ENCODE measurements at regions not wholly inside any gene's neighbourhood (a gene's known extent, or its start where the extent isn't known, plus 50 kb on each side); places are given as distances from the start of the nearest gene placed in this dataset.

DNA sequence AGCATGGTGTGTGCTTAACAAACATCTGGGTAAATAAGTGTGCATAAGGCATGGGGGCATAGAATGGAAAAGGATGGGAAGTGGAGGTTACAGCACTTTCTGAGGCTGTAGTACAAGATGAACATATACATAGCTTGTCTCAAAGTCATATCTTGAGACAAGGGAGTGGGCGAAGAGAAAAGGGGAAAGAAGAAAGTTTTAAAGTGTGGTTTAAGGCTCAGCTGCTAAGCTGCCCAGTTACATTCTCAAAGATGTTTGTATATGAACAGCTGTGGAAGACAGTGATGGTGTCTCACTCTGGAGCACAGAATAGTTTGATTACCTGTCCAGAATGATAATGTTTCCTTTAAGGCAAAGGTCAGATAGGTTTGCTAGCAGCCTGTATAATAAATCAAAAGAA, 61.9 kb upstream of the LANCL2 start:
- Histone ChIP-seq H3K79me2 (ENCODE audit: insufficient read depth) (no peaks in the 10 kb centered on the region), H3K9me2 (no peaks in the 10 kb centered on the region), H3K4me3 (ENCODE audit: low read depth in 2 of 2, low read length in 1 of 2) (no peak overlapping the region), H3K27ac (ENCODE audit: low read depth in 2 of 2, low read length in 1 of 2) (no peak overlapping the region), H3K4me2 (no peak overlapping the region), H3F3A (replicated peaks; ENCODE audit: insufficient read depth) (peaks cover 12% of the 10 kb centered on the region), H3K4me1 (ENCODE audit: control insufficient read depth in 1 of 2, insufficient read depth in 2 of 2, low read depth in 1 of 2, low read length in 1 of 2) (peaks cover 0 to 15% of the 10 kb centered on the region in 2 experiments; a peak in 2 of 4 replicates), H4K20me1 (ENCODE audit: insufficient read depth) (no peaks in the 10 kb centered on the region), H2AFZ (ENCODE audit: low read depth) (no peak overlapping the region), H3K9ac (no peak overlapping the region), H3K9me3 (no peaks in the 10 kb centered on the region), H3K36me3 (replicated peaks in 1 of 2; ENCODE audit: control insufficient read depth in 1 of 2, insufficient read depth in 2 of 2, low read length in 1 of 2) (no peaks in the 10 kb centered on the region), H3K27me3 (ENCODE audit: insufficient read depth) (no peaks in the 10 kb centered on the region)
- no peak for DNase-seq
- no peak for TF ChIP-seq TEAD4 (IDR thresholded peaks at IDR 0.05; ENCODE audit: borderline replicate concordance, insufficient read depth)
- TF ChIP-seq JUND (IDR thresholded peaks at IDR 0.05), result no peak
- TF ChIP-seq RCOR1 (IDR thresholded peaks at IDR 0.05; ENCODE audit: low read length), result no peak
- WGBS (ENCODE audit: low lambda C conversion rate), result 64% methylated on average over 1 of the region's 1 CpG
- CTCF ChIA-PET, result interaction anchor here (1.0 to 1.5 kb wide), 2 partner anchors 112 to 529 kb away, joined by 3 to 4 read pairs; no protein-coding TSS in a partner anchor
- POLR2A ChIA-PET, result no interaction called here

DNA sequence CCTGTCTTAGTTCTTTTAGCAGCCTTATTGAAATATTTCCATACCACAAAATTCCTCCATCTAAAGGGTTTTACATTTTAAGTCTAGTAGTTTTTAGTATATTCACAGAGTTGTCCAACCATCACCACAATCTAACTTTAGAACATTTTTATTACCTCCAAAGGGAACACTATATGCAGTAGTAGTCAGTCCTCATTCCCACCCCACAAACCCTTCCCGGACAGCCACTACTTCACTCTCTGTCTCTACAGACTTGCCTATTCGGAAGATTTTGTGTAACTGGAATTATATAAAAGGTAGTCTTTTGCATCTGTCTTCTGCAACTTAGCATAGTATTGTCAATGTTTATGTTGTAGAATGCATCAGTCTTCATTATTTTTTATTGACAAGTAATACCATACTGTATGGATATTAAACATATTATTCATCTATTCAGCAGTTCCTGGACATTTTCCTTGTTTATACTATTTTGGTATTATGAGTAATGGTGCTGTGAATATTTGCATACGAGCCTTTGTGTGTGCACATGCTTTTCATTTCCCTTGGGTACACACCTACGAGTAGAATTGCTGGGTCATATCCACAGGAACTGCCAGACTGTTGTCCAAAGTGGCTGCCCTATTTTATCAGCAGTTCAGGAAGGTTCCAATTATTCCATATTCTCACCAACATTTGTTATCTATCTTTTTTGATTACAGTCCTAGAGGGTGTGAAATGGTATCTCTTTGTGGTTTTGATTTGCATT, 60.9 kb upstream of the LANCL2 start:
- Histone ChIP-seq H3K79me2 (ENCODE audit: insufficient read depth) (no peaks in the 10 kb centered on the region), H3K4me1 (ENCODE audit: control insufficient read depth in 1 of 2, insufficient read depth in 2 of 2, low read depth in 1 of 2, low read length in 1 of 2) (peaks cover 0 to 20% of the 10 kb centered on the region in 2 experiments; a peak in 2 of 4 replicates), H3K4me2 (no peak overlapping the region), H3K9me3 (no peaks in the 10 kb centered on the region), H3K27ac (ENCODE audit: low read depth in 2 of 2, low read length in 1 of 2) (no peak overlapping the region), H3K27me3 (ENCODE audit: insufficient read depth) (no peaks in the 10 kb centered on the region), H3K9me2 (no peaks in the 10 kb centered on the region), H3K36me3 (replicated peaks in 1 of 2; ENCODE audit: control insufficient read depth in 1 of 2, insufficient read depth in 2 of 2, low read length in 1 of 2) (no peaks in the 10 kb centered on the region), H4K20me1 (ENCODE audit: insufficient read depth) (no peaks in the 10 kb centered on the region), H3K9ac (no peak overlapping the region), H3K4me3 (ENCODE audit: low read depth in 2 of 2, low read length in 1 of 2) (no peak overlapping the region), H3F3A (replicated peaks; ENCODE audit: insufficient read depth) (peaks cover 15% of the 10 kb centered on the region), H2AFZ (ENCODE audit: low read depth) (no peak overlapping the region)
- ChIA-PET CTCF (no interaction called here), POLR2A (no interaction called here)
- no peak for DNase-seq
- WGBS (ENCODE audit: low lambda C conversion rate), result 41% methylated on average over 4 of the region's 4 CpGs
- no peak for TF ChIP-seq NRF1 (IDR thresholded peaks at IDR 0.05; ENCODE audit: low read depth, low read length)
- TF ChIP-seq FOXJ3 (CRISPR knock-in tag; IDR thresholded peaks at IDR 0.05), result no peak
- TF ChIP-seq TCF12 (IDR thresholded peaks at IDR 0.05), result no peak
- no peak for TF ChIP-seq RAD21 (IDR thresholded peaks at IDR 0.05; ENCODE audit: low read length)
- no peak for TF ChIP-seq ELF1 (IDR thresholded peaks at IDR 0.05)
- no peak for TF ChIP-seq SIN3A (IDR thresholded peaks at IDR 0.05; ENCODE audit: borderline replicate concordance, low read depth, low read length)
- TF ChIP-seq EZH2phosphoT487 (IDR thresholded peaks at IDR 0.05; ENCODE audit: borderline replicate concordance, low read depth), result no peak
- TF ChIP-seq CHD2 (IDR thresholded peaks at IDR 0.05; ENCODE audit: low read length, partially characterized antibody), result no peak
- no peak for TF ChIP-seq RXRA (IDR thresholded peaks at IDR 0.05; ENCODE audit: borderline replicate concordance, low read depth)
- no peak for TF ChIP-seq RCOR1 (IDR thresholded peaks at IDR 0.05; ENCODE audit: low read length)
- no peak for TF ChIP-seq MXI1 (IDR thresholded peaks at IDR 0.05; ENCODE audit: low read depth, low read length)
- TF ChIP-seq, protein P1, sequence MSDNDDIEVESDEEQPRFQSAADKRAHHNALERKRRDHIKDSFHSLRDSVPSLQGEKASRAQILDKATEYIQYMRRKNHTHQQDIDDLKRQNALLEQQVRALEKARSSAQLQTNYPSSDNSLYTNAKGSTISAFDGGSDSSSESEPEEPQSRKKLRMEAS (IDR thresholded peaks at IDR 0.05; ENCODE audit: low read depth), result no peak
- no peak for TF ChIP-seq NFIC (IDR thresholded peaks at IDR 0.05; ENCODE audit: borderline replicate concordance)
